GM13977 (cell line): ENCODE measurements at regions not wholly inside any gene's neighbourhood (a gene's known extent, or its start where the extent isn't known, plus 50 kb on each side); places are given as distances from the start of the nearest gene placed in this dataset.

Source experiments
- DNase-seq: peaks from one replicate; pipeline ENCODE4 v3.0.0; 2012; ENCODE audit warnings: low spot score
- CTCF ChIP-seq: IDR thresholded peaks from 2 replicates; pipeline ENCODE4 v1.5.1; 2012; ENCODE audit warnings: mild to moderate bottlenecking, control low read depth; ENCODE audit not compliant: insufficient read depth; ENCODE audit errors: extremely low read depth, missing control alignments
- in situ Hi-C: fragments of 300-500 bp; cut with MboI; formaldehyde crosslinking; loops from one replicate; pipeline ENCODE4 v1.12.0; 2022; ENCODE audit warnings: low sequenced_read_pairs, low pct_unique_long_range_greater_than_20kb, mixed read lengths, inconsistent platforms; ENCODE audit not compliant: unreplicated experiment

GRCh38 chr13:50161052-50161451 lies 145.8 kb downstream of the KCNRG start:
- no peak for DNase-seq
- in situ Hi-C loops, result no loop called here
- TF ChIP-seq CTCF, result no peak

- no peak for DNase-seq
- in situ Hi-C loops, result no loop called here
- TF ChIP-seq CTCF, result no peak
Observed at GRCh38 chr13:50162001-50162400, 146.8 kb downstream of the KCNRG start.

GRCh38 chr13:50162567-50162966 lies 147.3 kb downstream of the KCNRG start:
- DNase-seq, result no peak
- TF ChIP-seq CTCF, result no peak
- in situ Hi-C loops, result no loop called here

- TF ChIP-seq CTCF, result peak; percentile 3
- in situ Hi-C loops, result no loop called here
- DNase-seq, result peak; percentile 33
Observed at GRCh38 chr13:50167224-50167947, 152.1 kb downstream of the KCNRG start.

GRCh38 chr13:50167967-50168366 lies 152.7 kb downstream of the KCNRG start:
- no peak for DNase-seq
- in situ Hi-C loops, result no loop called here
- no peak for TF ChIP-seq CTCF

GRCh38 chr13:50168786-50169185 lies 153.5 kb downstream of the KCNRG start:
- in situ Hi-C loops, result no loop called here
- no peak for DNase-seq
- no peak for TF ChIP-seq CTCF
